GM13976 (cell line): ENCODE measurements at regions not wholly inside any gene's neighbourhood (a gene's known extent, or its start where the extent isn't known, plus 50 kb on each side); places are given as distances from the start of the nearest gene placed in this dataset.

ENCODE experiments used
- DNase-seq: peaks from one replicate; pipeline ENCODE4 v3.0.0; 2012; ENCODE audit warnings: low spot score
- in situ Hi-C: fragments of 300-500 bp; cut with MboI; formaldehyde crosslinking; loops from one replicate; pipeline ENCODE4 v1.12.0; 2022; ENCODE audit warnings: low sequenced_read_pairs, mixed read lengths, inconsistent platforms; ENCODE audit not compliant: unreplicated experiment
- TF ChIP-seq, protein P1 (sequence below): IDR thresholded peaks from 2 replicates; pipeline ENCODE4 v1.5.1; 2012; ENCODE audit warnings: borderline replicate concordance, mild to moderate bottlenecking; ENCODE audit not compliant: insufficient read depth; ENCODE audit errors: extremely low read depth, missing control alignments, control extremely low read depth

DNA sequence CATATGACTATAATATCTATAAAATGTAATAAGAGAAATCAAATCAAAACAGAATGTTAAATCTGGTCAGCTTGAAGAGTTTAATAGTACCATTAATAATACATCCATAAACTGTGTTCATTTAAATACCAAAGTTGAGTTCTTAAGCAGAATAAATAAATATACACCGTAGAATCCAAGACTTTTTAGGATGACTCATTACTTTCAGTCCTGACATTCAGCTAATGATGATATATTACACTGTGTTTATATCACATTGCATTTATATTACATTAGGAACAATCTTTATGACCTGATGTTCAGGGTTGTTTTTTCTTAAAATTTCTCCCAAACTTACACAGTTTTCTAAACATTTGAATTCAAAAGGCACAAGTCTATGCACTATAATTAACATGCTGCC, 331.3 kb downstream of the SS18 start:
- DNase-seq = no peak
- in situ Hi-C loops = no loop called here
- TF ChIP-seq, protein P1, sequence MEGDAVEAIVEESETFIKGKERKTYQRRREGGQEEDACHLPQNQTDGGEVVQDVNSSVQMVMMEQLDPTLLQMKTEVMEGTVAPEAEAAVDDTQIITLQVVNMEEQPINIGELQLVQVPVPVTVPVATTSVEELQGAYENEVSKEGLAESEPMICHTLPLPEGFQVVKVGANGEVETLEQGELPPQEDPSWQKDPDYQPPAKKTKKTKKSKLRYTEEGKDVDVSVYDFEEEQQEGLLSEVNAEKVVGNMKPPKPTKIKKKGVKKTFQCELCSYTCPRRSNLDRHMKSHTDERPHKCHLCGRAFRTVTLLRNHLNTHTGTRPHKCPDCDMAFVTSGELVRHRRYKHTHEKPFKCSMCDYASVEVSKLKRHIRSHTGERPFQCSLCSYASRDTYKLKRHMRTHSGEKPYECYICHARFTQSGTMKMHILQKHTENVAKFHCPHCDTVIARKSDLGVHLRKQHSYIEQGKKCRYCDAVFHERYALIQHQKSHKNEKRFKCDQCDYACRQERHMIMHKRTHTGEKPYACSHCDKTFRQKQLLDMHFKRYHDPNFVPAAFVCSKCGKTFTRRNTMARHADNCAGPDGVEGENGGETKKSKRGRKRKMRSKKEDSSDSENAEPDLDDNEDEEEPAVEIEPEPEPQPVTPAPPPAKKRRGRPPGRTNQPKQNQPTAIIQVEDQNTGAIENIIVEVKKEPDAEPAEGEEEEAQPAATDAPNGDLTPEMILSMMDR = no peak

- in situ Hi-C loops = no loop called here
- no peak for DNase-seq
- TF ChIP-seq, protein P1 = no peak
Observed at GRCh38 chr18:25743646-25744151, 346.7 kb downstream of the SS18 start.

GRCh38 chr18:25739376-25739775, 351.0 kb downstream of the SS18 start:
- no peak for DNase-seq
- in situ Hi-C loops = no loop called here
- TF ChIP-seq, protein P1 = no peak

GRCh38 chr18:25737710-25738311, 352.6 kb downstream of the SS18 start:
- in situ Hi-C loops = no loop called here
- TF ChIP-seq, protein P1 = no peak
- DNase-seq = no peak

DNA sequence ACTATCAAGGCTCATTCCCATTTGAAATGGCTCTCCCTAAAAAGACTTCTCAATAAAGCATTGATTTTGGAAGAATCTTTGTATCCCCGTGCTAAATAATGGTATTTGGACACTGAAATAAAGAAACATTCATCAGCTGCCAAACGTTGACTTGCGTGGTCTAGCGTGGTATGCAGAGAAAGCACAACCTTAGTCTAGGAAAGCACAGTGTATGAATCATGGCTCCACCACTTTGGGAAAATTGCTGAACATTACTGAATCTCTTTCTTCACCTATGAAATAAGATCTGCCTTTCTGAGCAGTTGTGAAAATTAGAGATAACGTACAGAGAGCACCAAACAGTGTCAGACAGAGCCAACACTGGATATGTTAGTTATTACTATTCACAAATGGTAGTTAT, 353.9 kb downstream of the SS18 start:
- no peak for DNase-seq
- TF ChIP-seq, protein P1 = no peak
- in situ Hi-C loops = no loop called here

DNA sequence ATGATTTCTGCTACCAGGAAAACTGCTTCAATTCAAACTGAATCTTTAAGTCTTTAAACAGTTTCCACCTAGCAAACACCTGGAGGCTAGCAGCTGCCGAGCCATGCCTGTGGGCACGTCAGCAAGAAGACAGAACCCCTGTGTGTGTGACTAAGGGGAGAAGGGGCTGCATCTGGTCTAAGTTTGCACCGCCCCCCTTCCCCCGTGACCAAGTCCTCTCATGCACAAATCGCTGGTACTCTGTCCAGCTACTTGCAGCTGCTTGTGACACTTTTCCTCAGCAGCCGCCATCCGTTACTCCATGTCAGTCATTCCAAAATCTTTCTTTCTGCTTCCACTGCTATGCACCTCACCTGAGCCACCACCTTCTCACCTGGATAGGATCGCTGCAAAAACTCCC, 355.0 kb downstream of the SS18 start:
- in situ Hi-C loops = no loop called here
- DNase-seq = no peak
- TF ChIP-seq, protein P1 = no peak
